CD4-positive, CD25-positive, alpha-beta regulatory T cell (primary cell): ENCODE measurements at regions not wholly inside any gene's neighbourhood (a gene's known extent, or its start where the extent isn't known, plus 50 kb on each side); places are given as distances from the start of the nearest gene placed in this dataset.

Source experiments
- ATAC-seq, 2 donors: fragments of 150-1000 bp; cut with Tn5 transposase; one replicate each; pipeline ENCODE4 v1.10.0; 2021; ENCODE audit warnings: low read depth in 2 of 2, moderate number of reproducible peaks in 2 of 2, moderate library complexity in 1 of 2
- DNase-seq, 3 donors: peaks; one replicate each; pipeline versions ENCODE4 v3.0.0 to v3.0.0-alpha.2; 2012 to 2022; ENCODE audit warnings: mixed read lengths in 1 of 3
- H3K27ac ChIP-seq: one replicate; pipeline ENCODE4 v1.7.0; 2013; ENCODE audit warnings: mild to moderate bottlenecking, low read length; ENCODE audit not compliant: insufficient read depth, poor library complexity, severe bottlenecking
- H3K27me3 ChIP-seq: one replicate; pipeline ENCODE4 v1.7.0; 2013; ENCODE audit warnings: low read length; ENCODE audit not compliant: control insufficient read depth, insufficient read depth
- H3K36me3 ChIP-seq: one replicate; pipeline ENCODE4 v1.7.0; 2013; ENCODE audit warnings: mild to moderate bottlenecking, low read length, moderate library complexity; ENCODE audit not compliant: control insufficient read depth, insufficient read depth
- H3K4me1 ChIP-seq: 2 replicates; pipeline ENCODE4 v1.7.0; 2013; ENCODE audit warnings: mild to moderate bottlenecking, low read length; ENCODE audit not compliant: insufficient read depth, control insufficient read depth, poor library complexity, severe bottlenecking
- H3K4me3 ChIP-seq: one replicate; pipeline ENCODE4 v1.7.0; 2013; ENCODE audit warnings: low read depth, mild to moderate bottlenecking, low read length, moderate library complexity
- H3K9me3 ChIP-seq, 2 experiments: 1 replicate in 1 of 2; 2 replicates in 1 of 2; pipeline ENCODE4 v1.7.0; 2013; ENCODE audit warnings: low read length in 2 of 2, mild to moderate bottlenecking in 1 of 2, moderate library complexity in 1 of 2; ENCODE audit not compliant: control insufficient read depth in 2 of 2
- H3K27ac Mint-ChIP-seq, 3 donors: one replicate each; pipeline ENCODE4 v1.8.0; 2020 to 2022; ENCODE audit warnings: mild to moderate bottlenecking in 3 of 3, mixed read lengths in 3 of 3, moderate library complexity in 2 of 3
- H3K27me3 Mint-ChIP-seq: one replicate; pipeline ENCODE4 v1.8.0; 2022; ENCODE audit warnings: mild to moderate bottlenecking, mixed read lengths
- H3K36me3 Mint-ChIP-seq: one replicate; pipeline ENCODE4 v1.8.0; 2020; ENCODE audit warnings: mixed read lengths
- H3K4me1 Mint-ChIP-seq, 4 donors: one replicate each; pipeline ENCODE4 v1.8.0; 2020 to 2022; ENCODE audit warnings: mixed read lengths in 4 of 4, mild to moderate bottlenecking in 1 of 4
- H3K4me3 Mint-ChIP-seq, 4 donors: one replicate each; pipeline ENCODE4 v1.8.0; 2020 to 2022; ENCODE audit warnings: mild to moderate bottlenecking in 4 of 4, mixed read lengths in 4 of 4, moderate library complexity in 3 of 4
- H3K9me3 Mint-ChIP-seq, 7 donors: one replicate each; pipeline ENCODE4 v1.8.0; 2020 to 2022; ENCODE audit warnings: mixed read lengths in 7 of 7, mild to moderate bottlenecking in 3 of 7, moderate library complexity in 2 of 7

DNA sequence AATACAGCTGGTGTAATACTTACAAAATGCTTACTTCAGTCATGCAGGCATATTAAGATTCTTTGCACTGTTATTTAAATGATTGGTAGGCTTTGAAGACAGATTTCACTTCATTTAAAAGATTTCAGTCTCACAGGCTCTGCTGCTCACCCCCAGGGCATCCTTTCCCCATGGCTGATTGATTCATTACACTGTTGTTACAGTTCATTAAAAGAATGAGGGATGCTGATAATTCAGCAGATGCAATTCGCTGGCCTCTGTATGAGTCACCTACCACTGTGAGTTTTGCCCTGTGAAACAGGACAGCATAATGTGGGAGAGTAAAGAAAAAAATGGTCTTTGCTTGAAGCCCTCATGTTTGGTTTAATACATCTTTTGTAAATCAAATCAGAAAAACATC lies 246.9 kb downstream of the CYLC2 start:
- H3K27me3 Mint-ChIP-seq: no peaks in the 10 kb centered on the region
- H3K36me3 Mint-ChIP-seq: no peaks in the 10 kb centered on the region
- DNase-seq (no peak), ATAC-seq (no peak)
- H3K4me3 Mint-ChIP-seq: no peak overlapping the region
- Histone ChIP-seq H3K4me1 (no peaks in the 10 kb centered on the region), H3K4me3 (no peak overlapping the region), H3K27me3 (no peaks in the 10 kb centered on the region), H3K27ac (no peak overlapping the region), H3K9me3 (no peaks in the 10 kb centered on the region), H3K36me3 (no peaks in the 10 kb centered on the region)
- peaks cover 0 to 10% (median 2%) of the 10 kb centered on the region in 7 donors for H3K9me3 Mint-ChIP-seq
- no peak overlapping the region for H3K27ac Mint-ChIP-seq
- H3K4me1 Mint-ChIP-seq: no peaks in the 10 kb centered on the region

DNA sequence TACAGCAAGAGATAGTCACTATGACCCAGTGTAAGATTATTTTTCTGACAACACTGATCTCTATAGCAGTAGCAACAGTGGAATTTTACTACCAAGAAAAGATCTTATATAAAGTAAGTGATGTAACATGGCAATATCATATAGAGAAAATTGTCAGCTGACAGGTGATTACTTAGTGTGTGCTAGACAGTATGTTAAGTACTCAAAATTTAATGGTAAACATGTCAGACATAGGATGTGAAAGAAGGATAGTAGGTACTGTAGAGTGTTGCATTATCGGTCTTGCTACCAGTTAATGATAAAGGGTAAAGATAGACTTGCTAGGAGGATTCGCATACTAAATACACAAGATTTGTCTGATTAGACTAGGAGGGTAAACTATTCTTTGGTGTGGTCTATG lies 247.4 kb downstream of the CYLC2 start:
- Mint-ChIP-seq H3K9me3 (peaks cover 0 to 10% (median 2%) of the 10 kb centered on the region in 7 donors), H3K36me3 (no peaks in the 10 kb centered on the region), H3K4me1 (no peaks in the 10 kb centered on the region), H3K27me3 (no peaks in the 10 kb centered on the region), H3K4me3 (no peak overlapping the region), H3K27ac (no peak overlapping the region)
- Histone ChIP-seq H3K27me3 (no peaks in the 10 kb centered on the region), H3K4me1 (no peaks in the 10 kb centered on the region), H3K4me3 (no peak overlapping the region), H3K36me3 (no peaks in the 10 kb centered on the region), H3K9me3 (no peaks in the 10 kb centered on the region), H3K27ac (no peak overlapping the region)
- no peak for ATAC-seq
- no peak for DNase-seq

DNA sequence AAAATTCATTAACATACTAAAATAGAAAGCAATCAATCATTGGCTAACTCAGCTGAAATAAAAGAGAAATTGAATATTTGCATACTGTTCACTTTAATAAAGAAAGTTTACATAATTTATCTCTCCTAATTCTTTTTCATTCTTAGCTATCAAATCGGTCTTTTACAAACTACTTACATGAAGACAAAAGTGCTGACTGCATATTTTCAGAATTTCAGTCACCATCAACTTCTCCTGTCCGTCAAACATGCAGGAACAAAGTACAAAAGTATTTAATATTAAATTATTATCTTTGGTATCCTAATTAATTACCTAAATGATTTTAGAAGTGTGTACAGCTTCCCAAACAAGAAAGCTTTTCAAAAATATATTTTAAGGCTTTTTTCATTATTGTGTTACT lies 248.4 kb downstream of the CYLC2 start:
- H3K27me3 ChIP-seq: no peaks in the 10 kb centered on the region
- no peak for ATAC-seq
- no peaks in the 10 kb centered on the region for H3K4me1 ChIP-seq
- Mint-ChIP-seq H3K9me3 (peaks cover 0 to 10% (median 2%) of the 10 kb centered on the region in 7 donors), H3K27me3 (no peaks in the 10 kb centered on the region), H3K27ac (no peak overlapping the region), H3K4me3 (no peak overlapping the region), H3K36me3 (no peaks in the 10 kb centered on the region), H3K4me1 (no peaks in the 10 kb centered on the region)
- no peak overlapping the region for H3K4me3 ChIP-seq
- H3K36me3 ChIP-seq: no peaks in the 10 kb centered on the region
- DNase-seq: no peak
- no peak overlapping the region for H3K27ac ChIP-seq
- H3K9me3 ChIP-seq: no peaks in the 10 kb centered on the region

DNA sequence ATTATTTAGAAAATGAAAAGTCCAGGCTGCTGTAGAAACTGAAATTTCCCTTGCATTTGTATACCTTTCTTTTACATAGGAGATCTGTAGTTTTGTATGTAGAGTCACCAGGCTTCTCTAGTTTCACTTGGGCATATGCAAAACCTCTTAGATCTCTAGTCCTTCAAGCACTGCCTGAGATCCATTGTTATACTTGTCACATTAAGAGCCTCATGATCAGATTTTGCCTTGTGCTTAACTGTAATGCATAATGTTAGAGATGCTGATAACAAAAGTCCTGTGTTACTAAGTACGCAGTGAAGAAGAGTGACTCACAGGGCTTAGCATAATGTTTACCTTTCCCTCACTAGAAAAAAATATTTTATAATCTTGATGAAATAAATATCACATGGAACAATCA lies 250.2 kb downstream of the CYLC2 start:
- Histone ChIP-seq H3K27ac (no peak overlapping the region), H3K4me1 (no peaks in the 10 kb centered on the region), H3K4me3 (no peak overlapping the region), H3K27me3 (no peaks in the 10 kb centered on the region), H3K36me3 (no peaks in the 10 kb centered on the region), H3K9me3 (no peaks in the 10 kb centered on the region)
- Mint-ChIP-seq H3K4me3 (no peak overlapping the region), H3K9me3 (peaks cover 0 to 7% (median 2%) of the 10 kb centered on the region in 7 donors), H3K27me3 (no peaks in the 10 kb centered on the region), H3K36me3 (no peaks in the 10 kb centered on the region), H3K4me1 (no peaks in the 10 kb centered on the region), H3K27ac (no peak overlapping the region)
- ATAC-seq: no peak
- no peak for DNase-seq

DNA sequence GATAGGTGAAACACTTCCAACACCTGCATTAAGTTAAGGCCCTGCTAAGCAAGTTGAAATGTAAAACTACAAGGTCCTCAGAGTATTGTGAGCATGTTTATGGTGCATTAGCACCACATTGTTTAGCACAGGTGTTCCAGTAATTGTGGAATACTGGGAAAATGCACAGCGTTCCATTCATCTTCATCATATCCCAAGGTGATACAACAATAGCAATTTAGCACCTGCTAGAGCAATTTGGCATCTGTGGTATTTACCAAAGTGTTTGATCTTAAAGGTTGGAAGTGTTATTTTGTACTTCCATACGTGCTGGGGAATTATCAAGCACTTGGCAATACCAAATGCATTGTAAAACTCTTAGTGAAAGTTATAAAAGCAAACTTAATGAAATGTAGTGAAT lies 266.8 kb downstream of the CYLC2 start:
- no peak overlapping the region for H3K4me3 Mint-ChIP-seq
- no peaks in the 10 kb centered on the region for H3K4me1 ChIP-seq
- no peaks in the 10 kb centered on the region for H3K36me3 Mint-ChIP-seq
- no peak overlapping the region for H3K4me3 ChIP-seq
- DNase-seq: no peak
- H3K36me3 ChIP-seq: no peaks in the 10 kb centered on the region
- H3K9me3 ChIP-seq: no peaks in the 10 kb centered on the region
- no peak overlapping the region for H3K27ac Mint-ChIP-seq
- peaks cover 5% of the 10 kb centered on the region for H3K27me3 Mint-ChIP-seq
- H3K4me1 Mint-ChIP-seq: no peaks in the 10 kb centered on the region
- H3K27me3 ChIP-seq: no peaks in the 10 kb centered on the region
- peaks cover 0 to 24% (median 5%) of the 10 kb centered on the region in 7 donors for H3K9me3 Mint-ChIP-seq
- H3K27ac ChIP-seq: no peak overlapping the region
- no peak for ATAC-seq

DNA sequence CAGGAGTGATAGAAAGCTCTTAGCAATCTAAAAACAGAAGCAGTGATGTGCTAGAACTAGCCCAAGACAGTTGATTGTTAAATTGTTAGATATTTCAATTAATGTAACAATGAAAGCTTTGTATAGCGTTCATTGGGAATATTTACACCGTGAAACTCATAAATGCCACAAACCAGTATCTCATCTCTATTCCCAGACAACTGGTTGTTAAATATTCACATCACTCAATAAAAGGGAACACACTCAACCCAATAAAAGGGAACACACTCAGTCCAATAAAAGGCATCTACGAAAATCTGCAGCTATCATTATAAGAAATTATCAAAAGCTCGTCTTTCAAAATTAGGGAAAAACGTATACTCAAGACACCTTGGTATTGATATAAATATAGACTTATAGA lies 270.9 kb downstream of the CYLC2 start:
- no peaks in the 10 kb centered on the region for H3K36me3 Mint-ChIP-seq
- no peaks in the 10 kb centered on the region for H3K27me3 ChIP-seq
- no peaks in the 10 kb centered on the region for H3K4me1 ChIP-seq
- no peaks in the 10 kb centered on the region for H3K9me3 ChIP-seq
- no peaks in the 10 kb centered on the region for H3K36me3 ChIP-seq
- DNase-seq: no peak
- H3K4me3 ChIP-seq: no peak overlapping the region
- no peak overlapping the region for H3K4me3 Mint-ChIP-seq
- peaks cover 0 to 22% (median 4%) of the 10 kb centered on the region in 7 donors for H3K9me3 Mint-ChIP-seq
- no peaks in the 10 kb centered on the region for H3K27me3 Mint-ChIP-seq
- ATAC-seq: no peak
- no peaks in the 10 kb centered on the region for H3K4me1 Mint-ChIP-seq
- no peak overlapping the region for H3K27ac Mint-ChIP-seq
- no peak overlapping the region for H3K27ac ChIP-seq

DNA sequence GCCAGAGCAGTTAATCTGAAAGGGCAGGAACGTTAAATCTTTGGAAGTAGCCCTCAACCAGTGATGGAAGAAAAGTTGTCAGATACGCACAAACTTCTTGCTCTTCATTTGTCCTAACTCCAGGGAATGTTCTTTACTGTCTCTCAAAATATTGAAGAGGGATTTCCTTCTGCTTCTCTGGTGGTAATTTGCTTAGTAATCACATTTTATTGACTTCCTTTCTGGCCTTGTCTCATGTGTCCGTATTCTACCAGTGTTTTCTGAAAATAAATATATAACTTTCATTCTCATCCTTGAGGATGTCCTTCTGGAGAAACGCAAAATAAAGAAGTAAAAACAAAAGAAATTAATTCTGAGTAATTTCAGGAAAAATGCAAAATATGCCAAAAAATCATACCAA lies 282.1 kb downstream of the CYLC2 start:
- no peak for DNase-seq
- H3K27ac Mint-ChIP-seq: no peak overlapping the region
- ATAC-seq: no peak

DNA sequence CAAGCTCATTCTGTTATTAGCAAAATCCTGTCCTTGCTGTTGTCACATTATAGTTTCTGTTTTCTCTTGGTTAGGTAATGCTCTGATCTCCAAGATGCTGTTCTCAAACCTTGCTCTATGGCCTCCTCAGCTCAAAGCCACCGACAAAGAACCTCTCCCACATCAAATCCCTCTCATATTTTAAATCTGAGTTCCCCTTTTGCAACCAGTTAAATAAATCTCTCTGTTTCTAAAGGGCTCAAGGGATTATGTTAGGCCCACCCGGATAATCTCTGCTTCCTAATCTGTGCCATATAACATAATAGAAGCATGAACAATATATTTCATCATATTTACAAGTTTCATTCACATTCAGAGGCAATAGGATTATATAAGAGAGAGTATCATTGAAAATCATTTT lies 286.0 kb downstream of the CYLC2 start:
- Mint-ChIP-seq H3K9me3 (peaks cover 0 to 9% (median 4%) of the 10 kb centered on the region in 7 donors), H3K4me3 (no peak overlapping the region), H3K4me1 (no peaks in the 10 kb centered on the region), H3K27ac (no peak overlapping the region), H3K27me3 (no peaks in the 10 kb centered on the region), H3K36me3 (no peaks in the 10 kb centered on the region)
- DNase-seq (no peak), ATAC-seq (no peak)
- no peaks in the 10 kb centered on the region for H3K9me3 ChIP-seq
- no peaks in the 10 kb centered on the region for H3K27me3 ChIP-seq
- H3K4me1 ChIP-seq: no peaks in the 10 kb centered on the region
- H3K27ac ChIP-seq: no peak overlapping the region
- H3K4me3 ChIP-seq: no peak overlapping the region
- H3K36me3 ChIP-seq: no peaks in the 10 kb centered on the region

More for the DNA sequence above, 282.1 kb downstream of the CYLC2 start:
- no peaks in the 10 kb centered on the region for H3K27me3 Mint-ChIP-seq
- H3K4me1 ChIP-seq: no peaks in the 10 kb centered on the region
- H3K4me1 Mint-ChIP-seq: no peaks in the 10 kb centered on the region
- H3K36me3 Mint-ChIP-seq: no peaks in the 10 kb centered on the region
- H3K9me3 ChIP-seq: no peaks in the 10 kb centered on the region
- H3K27ac ChIP-seq: no peak overlapping the region
- no peak overlapping the region for H3K4me3 Mint-ChIP-seq
- H3K27me3 ChIP-seq: no peaks in the 10 kb centered on the region
- peaks cover 4 to 16% (median 6%) of the 10 kb centered on the region in 7 donors for H3K9me3 Mint-ChIP-seq
- no peak overlapping the region for H3K4me3 ChIP-seq
- no peaks in the 10 kb centered on the region for H3K36me3 ChIP-seq
